Fibroblast of skin of left quadriceps (primary cell): ENCODE measurements at regions not wholly inside any gene's neighbourhood (a gene's known extent, or its start where the extent isn't known, plus 50 kb on each side); places are given as distances from the start of the nearest gene placed in this dataset.
"Not testable (repeated sequence)": the region's sequence is repeated elsewhere in the genome, so short reads cannot be mapped to it uniquely, and the experiment has no call there.

Experiments used
- DNase-seq, 2 experiments: peaks; one replicate each; pipeline ENCODE4 v3.0.0-alpha.2; 2013; ENCODE audit warnings: low read depth in 2 of 2

GRCh38 chr2:209300766-209301165 is 123.1 kb upstream of the MAP2 start:
- DNase-seq = not testable (repeated sequence)

- no peak for DNase-seq
Observed at GRCh38 chr2:209305026-209305425, 118.8 kb upstream of the MAP2 start.

GRCh38 chr2:209305746-209306196 is 118.1 kb upstream of the MAP2 start:
- DNase-seq = no peak

- DNase-seq = no peak
Observed at GRCh38 chr2:209307161-209308001, 116.5 kb upstream of the MAP2 start.

GRCh38 chr2:209308415-209308814 is 115.4 kb upstream of the MAP2 start:
- no peak for DNase-seq

- no peak for DNase-seq
Observed at GRCh38 chr2:209311948-209312347, 111.9 kb upstream of the MAP2 start.

GRCh38 chr2:209312450-209312849 is 111.4 kb upstream of the MAP2 start:
- DNase-seq = not testable (repeated sequence)

- DNase-seq = no peak
Observed at GRCh38 chr2:209314653-209315052, 109.2 kb upstream of the MAP2 start.

GRCh38 chr2:209316141-209316540 is 107.7 kb upstream of the MAP2 start:
- DNase-seq = no peak

GRCh38 chr2:209321076-209321475 is 102.8 kb upstream of the MAP2 start:
- DNase-seq = peak in 1 of 2 experiments; percentile 4

- DNase-seq = no peak
Observed at GRCh38 chr2:209321581-209321980, 102.3 kb upstream of the MAP2 start.

- no peak for DNase-seq
Observed at GRCh38 chr2:209322041-209322440, 101.8 kb upstream of the MAP2 start.

- DNase-seq = no peak
Observed at GRCh38 chr2:209322905-209323512, 100.8 kb upstream of the MAP2 start.

- no peak for DNase-seq
Observed at GRCh38 chr2:209323738-209324137, 100.1 kb upstream of the MAP2 start.

GRCh38 chr2:209324281-209324680 is 99.6 kb upstream of the MAP2 start:
- no peak for DNase-seq

- no peak for DNase-seq
Observed at GRCh38 chr2:209331291-209331844, 92.5 kb upstream of the MAP2 start.

GRCh38 chr2:209334188-209335017 is 89.4 kb upstream of the MAP2 start:
- peak; percentile 17 to 21 for DNase-seq

GRCh38 chr2:209340522-209340921 is 83.3 kb upstream of the MAP2 start:
- DNase-seq = no peak

GRCh38 chr2:209344349-209344748 is 79.5 kb upstream of the MAP2 start:
- no peak for DNase-seq

- DNase-seq = peak; percentile 8 to 11
Observed at GRCh38 chr2:209348433-209348832, 75.4 kb upstream of the MAP2 start.

GRCh38 chr2:209351636-209352035 is 72.2 kb upstream of the MAP2 start:
- peak; percentile 56 to 58 for DNase-seq

- no peak for DNase-seq
Observed at GRCh38 chr2:209358992-209359391, 64.9 kb upstream of the MAP2 start.
